HG02759 (cell line): ENCODE measurements at regions not wholly inside any gene's neighbourhood (a gene's known extent, or its start where the extent isn't known, plus 50 kb on each side); places are given as distances from the start of the nearest gene placed in this dataset.
"Not testable (repeated sequence)": the region's sequence is repeated elsewhere in the genome, so short reads cannot be mapped to it uniquely, and the experiment has no call there.

Source experiments
- ATAC-seq: cut with Tn5 transposase; IDR thresholded peaks from one replicate; pipeline ENCODE4 v1.9.1; 2021; ENCODE audit warnings: mild to moderate bottlenecking, moderate library complexity; ENCODE audit not compliant: unreplicated experiment

DNA sequence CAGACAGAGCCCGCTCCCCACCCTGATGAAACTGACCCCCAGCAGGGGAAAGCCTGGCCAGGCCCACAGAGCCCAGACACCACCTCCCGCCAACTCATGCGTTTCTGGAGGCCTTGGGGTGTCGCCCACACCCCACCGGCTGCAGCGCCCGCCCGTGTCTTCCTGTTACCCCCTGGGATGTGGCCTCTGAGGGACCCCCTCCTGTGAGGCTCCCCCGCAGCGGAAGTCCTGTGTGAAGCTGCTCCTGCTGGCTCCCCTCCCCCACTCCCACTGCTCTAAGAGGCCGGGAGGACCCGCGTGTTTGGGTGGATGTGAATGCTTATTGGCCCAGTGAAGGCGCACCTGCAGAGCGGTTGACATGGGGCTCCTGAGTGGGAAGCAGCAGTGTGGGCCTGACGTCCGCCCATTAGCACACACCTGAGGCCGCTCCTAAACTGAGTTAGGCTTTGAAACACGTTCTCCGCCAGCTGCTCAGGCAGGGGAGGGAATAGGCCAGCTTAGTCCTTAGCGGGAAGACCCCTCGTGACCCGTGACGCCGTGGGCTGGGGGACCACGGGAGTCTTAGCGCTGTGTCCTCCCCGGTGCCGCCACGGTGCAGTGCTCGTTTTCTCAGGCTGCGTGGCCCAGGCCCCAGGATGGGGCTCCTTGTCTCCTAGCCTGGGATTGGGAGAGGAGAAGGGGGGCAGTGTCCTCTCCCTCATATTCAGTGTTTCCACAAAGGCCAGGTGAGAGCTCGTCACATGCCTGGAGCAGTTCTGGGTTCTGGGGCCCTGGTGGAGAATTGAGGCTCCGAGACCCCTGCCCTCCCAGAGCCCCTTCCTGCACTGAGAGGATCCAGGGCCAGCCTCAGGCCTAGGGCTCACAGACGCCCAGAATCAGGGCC, 323.4 kb upstream of the SFSWAP start:
- ATAC-seq, result no peak

DNA sequence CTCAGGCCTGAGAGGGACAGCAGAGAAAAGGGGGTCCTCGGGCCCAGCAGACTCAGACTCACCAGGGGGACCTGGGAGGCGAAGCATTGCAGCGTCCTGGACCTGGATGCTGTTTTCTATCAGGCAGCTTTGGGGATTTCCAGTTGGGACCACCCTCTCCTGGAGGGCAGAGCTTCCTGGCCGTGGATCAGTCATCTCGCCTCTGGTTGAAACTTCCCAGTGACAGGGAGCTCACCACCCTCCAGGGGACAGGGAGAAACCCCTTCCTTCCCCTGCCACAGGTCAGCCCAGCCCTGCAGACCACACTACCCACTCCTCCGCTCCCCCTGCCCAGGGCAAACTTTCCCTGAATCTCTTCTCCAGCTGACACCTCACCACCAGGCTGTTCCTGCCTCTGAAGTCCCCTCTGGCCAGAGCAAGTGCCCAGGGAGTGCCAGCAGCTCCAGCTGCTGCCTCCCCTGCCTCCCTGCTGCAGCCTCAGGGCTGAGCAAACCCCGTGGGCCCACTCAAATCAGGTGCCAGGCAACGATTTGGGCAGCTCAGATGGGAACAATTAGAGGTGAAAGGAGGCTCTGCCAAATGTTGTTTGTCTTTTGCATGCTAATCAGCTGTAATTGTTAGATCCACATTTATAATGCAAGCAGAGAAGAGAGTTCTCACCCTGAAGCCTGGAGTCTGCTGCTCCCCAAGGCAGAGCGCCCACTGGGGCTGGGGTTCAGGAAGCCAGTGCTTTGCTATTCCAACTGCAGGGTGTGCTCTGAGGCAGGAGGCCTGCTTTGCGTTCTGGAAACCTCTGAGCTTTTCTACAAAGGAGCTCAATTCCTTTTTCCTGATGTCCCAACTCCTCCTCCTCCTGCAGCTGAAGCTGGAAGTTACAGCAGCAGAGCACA, 322.5 kb upstream of the SFSWAP start:
- not testable (repeated sequence) for ATAC-seq

DNA sequence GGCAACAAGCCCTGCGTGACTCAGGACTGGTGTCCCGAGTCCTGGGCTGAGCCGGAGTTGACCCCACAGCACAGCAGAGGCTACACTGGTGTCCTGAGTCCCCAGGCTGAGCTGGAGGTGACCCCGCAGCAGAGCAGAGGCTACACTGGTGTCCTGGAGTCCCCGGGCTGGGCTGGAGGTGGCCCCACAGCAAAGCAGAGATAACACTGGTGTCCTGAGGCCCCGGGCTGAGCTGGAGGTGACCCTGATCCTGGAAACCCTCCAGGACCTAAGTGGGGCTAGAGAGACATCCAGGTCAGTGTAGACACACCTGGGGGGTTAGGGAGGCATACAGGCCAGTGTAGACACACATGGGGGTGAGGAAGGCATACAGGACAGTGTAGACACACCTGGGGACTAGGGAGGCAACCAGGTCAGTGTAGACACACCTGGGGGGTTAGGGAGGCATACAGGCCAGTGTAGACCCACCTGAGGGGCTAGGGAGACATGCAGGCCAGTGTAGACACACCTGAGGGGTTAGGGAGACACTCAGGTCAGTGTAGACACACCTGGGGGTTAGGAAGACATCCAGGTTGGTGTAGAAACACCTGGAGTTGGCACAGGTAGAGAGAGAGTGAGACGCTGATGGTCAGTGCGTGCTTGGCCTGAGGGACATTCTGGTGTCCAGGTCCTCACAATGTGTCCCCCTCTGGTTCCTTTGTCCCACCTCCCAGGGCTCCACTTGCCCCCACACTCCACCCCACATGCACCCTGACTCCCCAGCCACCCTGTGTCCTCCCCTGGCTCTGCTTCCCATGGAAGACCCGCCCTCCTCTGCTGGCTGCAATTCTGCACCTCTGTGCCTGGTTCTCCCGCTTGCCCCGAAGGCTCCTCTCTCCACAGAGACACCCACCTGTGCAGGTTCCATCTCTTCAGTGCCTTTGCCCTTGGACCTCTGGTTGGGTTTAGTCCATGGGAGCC, 321.6 kb upstream of the SFSWAP start:
- no peak for ATAC-seq

DNA sequence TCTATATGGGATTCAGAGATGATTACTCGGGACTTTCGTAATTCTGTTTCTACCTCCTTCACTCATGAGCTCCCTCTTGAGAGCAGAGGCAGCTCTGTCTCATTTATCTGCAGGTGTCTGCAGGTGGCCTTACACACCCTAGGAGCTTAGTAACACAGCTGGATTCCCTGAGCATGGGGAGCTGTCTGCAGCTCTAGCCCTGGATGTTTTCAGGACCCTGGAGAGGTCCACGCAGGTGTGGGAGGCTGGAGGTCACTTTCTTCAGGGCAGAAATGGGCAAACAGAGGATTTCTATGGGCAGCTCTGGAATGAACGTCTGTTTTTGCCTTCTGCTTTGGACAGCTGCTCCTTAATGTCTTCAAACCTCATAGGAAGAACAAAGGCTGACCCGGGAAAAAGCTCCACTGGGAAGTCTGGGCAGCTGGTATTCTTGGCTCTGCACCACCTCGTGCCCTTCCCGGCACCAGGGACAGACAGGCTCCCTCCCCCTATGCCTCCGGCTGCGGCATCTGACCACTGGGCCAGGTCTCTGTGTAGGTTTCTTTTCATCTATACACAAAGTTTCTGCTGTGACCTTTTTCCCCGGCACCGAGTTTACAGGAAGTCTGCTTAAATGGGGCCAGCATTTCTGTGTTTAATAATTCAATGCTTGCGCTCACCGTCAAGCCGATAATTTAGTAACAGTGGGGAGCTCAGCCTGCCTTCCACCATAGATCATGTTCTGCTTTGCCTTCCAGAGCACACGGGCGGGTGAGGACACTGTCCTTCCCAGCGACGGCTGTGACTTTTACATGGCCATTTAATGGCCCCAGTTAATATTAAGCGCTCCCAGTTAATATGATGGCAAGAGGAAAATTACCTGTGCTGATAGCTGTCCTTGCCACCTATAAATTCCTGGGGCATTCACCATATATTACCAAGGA, 320.2 kb upstream of the SFSWAP start:
- no peak for ATAC-seq

DNA sequence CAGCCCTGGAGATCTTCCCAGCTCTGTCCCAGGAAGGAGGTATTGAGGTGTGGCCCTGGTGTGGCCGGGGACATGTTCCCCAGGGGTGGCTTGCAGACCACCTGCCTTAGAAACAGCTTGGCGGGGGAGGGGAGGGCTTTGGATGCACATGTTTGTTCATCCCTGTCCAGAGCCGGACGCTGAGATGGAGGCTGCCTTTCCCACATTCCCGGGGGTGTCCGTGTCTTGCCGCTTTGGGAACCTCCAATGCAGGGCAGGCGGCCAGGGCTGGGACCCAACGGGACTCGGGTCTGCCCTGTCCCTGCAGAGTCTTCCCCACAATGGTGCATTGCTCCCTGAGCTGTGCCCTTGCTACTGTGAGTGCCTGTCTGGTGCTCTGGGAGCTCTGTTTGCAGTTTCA, 319.5 kb upstream of the SFSWAP start:
- no peak for ATAC-seq

DNA sequence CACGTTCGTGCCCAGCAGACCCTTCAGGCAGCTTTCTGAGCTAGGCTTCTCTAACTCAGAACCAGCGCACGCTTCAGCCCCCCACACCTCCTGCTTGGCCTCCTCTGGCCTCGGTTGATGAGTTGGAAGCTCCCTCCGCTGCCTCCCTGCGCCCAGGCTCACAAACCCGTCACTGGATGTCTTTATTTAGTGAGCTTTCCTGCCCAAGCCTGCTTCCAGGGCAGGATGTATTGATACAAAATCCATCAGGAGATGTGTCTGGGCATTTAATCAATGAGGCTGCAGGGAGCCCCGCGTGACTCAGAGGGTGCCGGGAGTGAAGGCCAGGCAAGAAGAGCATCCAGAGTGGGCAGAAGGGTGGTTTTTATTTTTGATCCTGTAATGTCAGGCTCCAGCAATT, 316.1 kb upstream of the SFSWAP start:
- not testable (repeated sequence) for ATAC-seq

DNA sequence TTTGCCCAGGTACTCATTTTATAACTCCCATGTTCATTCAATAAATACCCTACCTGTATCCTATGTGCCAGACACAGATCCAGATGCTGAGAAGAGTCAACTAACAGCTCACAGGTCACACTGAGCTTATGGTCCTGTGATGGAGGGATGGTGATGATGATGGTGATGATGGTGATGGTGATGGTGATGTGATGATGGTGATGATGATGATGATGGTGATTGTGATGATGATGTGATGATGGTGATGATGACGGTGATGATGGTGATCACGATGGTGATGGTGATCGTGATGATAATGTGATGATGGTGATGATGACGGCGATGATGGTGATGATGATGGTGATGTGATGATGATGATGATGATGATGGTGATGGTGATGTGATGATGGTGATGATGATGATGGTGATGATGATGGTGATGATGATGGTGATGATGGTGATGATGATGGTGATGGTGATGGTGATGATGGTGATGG, 315.6 kb upstream of the SFSWAP start:
- not testable (repeated sequence) for ATAC-seq

DNA sequence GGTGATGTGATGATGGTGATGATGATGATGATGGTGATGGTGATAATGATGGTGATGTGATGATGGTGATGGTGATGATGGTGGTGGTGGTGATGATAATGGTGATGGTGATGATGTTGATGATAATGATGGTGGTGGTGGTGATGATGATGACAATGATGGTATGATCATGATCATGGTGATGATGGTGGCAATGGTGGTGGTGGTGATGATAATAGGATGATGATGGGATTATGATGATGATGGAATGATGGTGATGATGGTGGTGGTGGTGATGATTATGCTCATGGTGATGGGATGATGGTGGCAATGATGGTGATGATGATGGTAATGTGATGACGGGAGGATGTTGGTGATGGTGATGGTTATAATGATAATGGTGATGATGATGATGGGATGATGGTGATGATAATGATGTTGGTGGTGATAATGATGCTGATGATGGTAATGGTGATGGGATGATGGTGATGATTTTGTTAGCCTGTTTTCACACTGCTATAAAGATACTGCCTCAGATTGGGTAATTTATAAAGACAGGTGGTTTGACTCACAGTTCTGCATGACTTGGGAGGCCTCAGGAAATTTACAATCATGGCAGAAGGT, 314.8 kb upstream of the SFSWAP start:
- no peak for ATAC-seq

DNA sequence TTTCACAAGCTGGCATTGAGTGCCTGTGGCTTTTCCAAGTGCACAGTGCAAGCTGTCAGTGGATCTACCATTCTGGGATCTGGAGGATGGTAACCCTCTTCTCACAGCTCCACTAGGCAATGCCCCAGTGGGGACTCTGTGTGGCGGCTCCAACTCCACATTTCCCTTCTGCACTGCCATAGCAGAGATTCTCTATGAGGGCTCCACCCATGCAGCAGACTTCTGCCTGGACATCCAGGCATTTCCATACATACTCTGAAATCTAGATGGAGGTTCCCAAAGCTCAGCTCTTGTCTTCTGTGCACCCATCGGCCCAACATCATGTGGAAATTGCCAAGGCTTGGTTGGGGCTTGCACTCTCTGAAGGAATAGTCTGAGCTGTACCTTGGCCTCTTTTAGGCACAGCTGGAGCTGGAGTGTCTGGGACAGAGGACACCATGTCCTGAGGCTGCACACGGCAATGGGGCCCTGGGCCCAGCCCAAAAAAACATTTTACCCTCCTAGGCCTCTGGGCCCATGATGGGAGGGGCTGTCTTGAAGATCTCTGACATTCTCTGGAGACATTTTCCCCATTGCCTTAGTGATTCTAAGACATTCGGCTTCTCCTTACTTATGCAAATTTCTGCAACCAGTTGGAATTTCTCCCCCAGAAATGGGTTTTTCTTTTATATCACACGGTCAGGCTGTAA, 313.3 kb upstream of the SFSWAP start:
- ATAC-seq, result no peak

DNA sequence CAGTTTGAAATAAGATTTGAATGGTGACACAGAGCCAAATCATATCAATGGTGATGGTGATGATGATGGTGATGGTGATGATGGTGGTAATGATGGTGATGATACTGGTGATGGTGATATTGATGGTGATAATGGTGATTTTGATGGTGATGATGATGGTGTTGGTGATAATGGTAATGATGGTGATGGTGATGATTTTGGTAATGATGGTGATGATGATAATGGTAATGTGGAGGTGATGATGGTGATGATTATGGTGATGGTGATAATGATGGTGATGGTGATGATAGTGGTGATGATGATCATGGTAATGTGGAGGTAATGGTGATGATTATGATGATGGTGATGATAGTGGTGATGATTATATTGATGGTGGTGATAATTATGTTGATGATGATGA, 311.9 kb upstream of the SFSWAP start:
- no peak for ATAC-seq

DNA sequence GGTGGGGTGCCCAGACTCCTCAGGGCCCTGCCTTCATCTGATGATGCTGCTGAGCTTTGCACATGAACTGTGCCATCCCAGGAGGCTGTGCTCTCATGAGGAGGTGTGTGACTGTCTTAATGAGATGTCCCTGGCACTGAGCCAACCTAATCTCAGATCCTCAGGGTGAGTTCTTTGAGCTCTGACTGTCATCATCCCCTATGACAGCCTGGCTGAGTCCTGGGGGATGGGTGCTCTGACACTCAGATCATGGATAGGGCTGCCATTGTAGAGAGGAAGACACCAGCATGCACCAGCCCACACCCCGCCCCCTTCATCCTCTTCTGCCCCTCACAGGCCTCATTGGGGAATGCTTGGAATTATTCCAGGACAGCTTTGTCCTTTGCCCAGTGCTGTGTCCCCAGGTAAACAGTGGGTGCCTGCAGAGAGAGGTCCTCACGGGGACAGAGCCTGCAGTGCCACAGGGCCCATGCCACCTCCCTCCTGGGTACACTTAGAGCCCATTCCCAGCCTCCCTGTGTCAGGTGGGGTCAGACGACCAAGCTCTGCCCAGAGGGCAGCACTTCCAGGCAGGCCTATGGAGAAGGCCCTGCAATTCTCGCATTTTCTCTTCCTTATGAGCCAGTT, 310.1 kb upstream of the SFSWAP start:
- not testable (repeated sequence) for ATAC-seq

DNA sequence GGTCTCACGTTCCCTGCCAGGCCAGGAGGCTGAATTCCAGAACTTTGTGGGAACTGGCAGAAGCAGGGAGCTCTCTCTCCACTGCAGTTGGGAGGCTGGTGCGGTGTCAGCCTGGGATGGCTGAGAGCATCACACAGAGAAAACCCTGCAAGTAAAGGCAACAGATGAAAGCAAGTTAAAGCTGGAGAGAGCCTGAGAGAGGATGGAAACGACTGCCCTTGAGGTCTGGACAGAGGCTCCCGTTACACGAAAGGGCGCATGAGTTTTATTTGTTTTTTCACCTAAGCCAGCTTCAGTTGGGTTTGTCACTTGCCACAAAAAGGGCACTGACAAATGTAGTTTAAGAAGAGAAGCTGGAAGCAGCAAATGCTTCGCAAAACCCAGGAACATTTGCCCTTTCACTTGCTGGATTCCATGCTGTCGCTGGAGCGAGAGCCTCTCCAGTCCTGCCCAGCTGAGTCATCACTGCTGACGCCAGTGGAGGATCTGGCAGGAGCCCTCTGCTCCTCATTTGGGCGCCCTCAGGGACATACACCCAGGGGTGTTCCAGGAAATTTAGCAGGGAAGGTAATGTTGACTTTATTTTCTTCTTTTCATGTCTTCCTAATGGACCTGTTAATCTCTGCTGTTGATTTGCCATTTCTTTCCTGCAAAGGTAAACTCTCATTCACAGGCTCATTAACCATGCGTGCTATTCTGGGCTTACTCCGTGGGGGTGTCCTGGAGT, 308.8 kb upstream of the SFSWAP start:
- not testable (repeated sequence) for ATAC-seq

DNA sequence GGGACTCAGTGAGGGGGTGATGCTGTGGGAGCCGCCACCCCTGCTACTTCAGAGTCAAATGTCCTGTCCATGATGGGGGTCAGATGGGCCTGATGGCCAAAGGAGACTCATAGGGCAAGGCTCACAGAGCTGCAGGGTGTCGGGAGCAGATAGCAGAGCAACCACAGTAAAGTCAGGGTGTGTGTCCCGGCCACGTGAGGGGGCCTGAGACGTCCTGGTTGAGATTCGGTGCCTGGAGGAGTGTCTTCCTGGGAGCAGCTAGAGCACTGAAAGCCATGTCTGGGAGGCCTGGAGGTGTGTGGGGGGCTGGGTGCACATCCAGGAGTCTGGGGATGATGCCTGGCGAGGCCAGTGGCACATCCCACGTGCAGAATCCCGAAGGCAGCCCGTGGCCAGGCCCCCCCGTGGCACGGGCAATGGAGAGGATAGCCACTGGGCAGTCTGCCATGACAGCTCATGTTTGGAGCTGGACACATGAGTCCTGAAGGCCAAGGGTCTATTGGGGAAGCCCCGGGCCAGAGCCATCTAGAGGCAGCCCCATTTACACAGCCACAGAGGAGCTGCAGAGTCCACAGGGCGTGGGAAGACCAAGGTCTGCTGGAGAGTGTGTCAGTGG, 308.0 kb upstream of the SFSWAP start:
- no peak for ATAC-seq

DNA sequence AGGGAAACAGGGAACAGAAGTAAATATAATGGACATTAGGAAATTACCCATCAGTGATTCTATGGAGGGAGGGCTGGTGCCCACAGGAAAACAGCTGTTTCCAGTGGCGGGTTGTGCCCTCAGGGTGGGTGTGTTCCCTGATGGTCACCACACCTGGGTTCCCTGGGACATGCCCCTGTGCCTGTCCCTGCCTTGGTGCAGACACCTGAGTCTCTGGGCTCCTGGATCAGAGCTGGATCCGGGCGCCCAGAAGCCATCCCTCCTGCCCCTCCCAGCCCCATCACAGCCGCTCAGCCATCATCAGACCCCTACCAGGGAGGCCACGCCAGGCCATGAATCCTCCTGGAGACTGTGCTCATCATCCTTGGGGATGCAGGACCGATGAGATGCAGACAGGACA, 307.2 kb upstream of the SFSWAP start:
- ATAC-seq, result no peak

DNA sequence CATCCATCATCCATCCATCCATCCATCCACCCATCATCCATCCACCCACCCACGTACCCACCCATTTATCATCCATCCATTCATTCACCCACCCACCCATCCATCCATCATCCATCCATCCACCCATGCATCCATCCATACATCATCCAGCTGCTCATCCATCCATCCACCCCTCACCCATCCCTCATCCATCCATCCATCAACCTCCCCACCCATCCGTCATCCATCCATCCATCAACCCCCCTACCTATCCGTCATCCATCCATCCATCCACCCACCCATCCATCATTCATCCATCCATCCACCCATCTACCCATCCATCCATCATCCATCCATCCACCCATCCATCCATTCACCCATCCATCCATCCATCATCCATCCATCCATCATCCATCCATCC, 306.2 kb upstream of the SFSWAP start:
- ATAC-seq, result no peak

DNA sequence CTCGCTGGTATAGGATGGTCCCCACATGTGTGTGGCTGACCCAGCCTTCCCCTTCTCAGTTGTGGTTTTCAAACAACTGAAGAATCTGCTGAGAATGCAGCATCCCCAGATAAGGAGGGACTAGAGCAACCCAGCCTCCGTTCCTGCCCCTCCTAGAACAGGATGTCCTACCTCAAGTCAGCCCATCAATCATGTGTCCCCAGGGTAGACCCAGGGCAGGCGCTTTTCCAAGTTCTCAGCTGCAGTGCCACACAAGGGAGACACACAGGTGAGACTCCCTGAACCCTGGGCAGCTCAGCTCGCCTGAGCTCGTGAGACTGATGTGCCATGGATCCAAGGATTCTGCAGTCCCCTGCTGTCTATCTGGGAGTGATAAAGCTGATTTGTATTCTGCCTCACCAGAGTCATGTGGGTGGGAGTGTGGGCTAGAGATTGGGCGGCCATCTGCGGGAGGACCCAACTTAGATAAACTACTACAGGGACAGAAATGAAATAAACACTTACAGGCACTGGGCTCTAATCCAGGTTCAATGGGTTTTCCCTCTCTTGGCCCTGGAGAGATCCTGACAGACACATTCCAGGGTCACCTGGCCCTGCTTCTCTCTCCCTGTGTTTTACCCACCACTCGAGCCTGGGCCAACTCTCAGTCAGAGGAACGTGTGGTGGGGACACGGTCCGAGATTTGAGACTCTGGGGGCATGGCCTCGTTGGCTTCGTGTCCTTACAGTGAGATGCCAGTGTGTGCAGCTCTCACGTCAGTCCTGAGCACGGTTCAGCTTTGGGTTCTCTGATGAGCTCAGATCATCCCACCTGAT, 303.5 kb upstream of the SFSWAP start:
- no peak for ATAC-seq
